ENCODE measurements at regions not wholly inside any gene's neighbourhood (a gene's known extent, or its start where the extent isn't known, plus 50 kb on each side); places are given as distances from the start of the nearest gene placed in this dataset.
"Not testable (repeated sequence)": the region's sequence is repeated elsewhere in the genome, so short reads cannot be mapped to it uniquely, and the experiment has no call there.

- DNase-seq = no peak
Measured at GRCh38 chr6:90885611-90886056, 298.8 kb upstream of the MAP3K7 start.

- not testable (repeated sequence) for DNase-seq
Measured at GRCh38 chr6:90885137-90885536, 298.3 kb upstream of the MAP3K7 start.

GRCh38 chr6:90877616-90878015 is 290.7 kb upstream of the MAP3K7 start:
- DNase-seq = no peak

GRCh38 chr6:90874931-90875330 is 288.1 kb upstream of the MAP3K7 start:
- no peak for DNase-seq

- DNase-seq = no peak
Measured at GRCh38 chr6:90872981-90873380, 286.1 kb upstream of the MAP3K7 start.

- DNase-seq = no peak
Measured at GRCh38 chr6:90870561-90870960, 283.7 kb upstream of the MAP3K7 start.

DNA sequence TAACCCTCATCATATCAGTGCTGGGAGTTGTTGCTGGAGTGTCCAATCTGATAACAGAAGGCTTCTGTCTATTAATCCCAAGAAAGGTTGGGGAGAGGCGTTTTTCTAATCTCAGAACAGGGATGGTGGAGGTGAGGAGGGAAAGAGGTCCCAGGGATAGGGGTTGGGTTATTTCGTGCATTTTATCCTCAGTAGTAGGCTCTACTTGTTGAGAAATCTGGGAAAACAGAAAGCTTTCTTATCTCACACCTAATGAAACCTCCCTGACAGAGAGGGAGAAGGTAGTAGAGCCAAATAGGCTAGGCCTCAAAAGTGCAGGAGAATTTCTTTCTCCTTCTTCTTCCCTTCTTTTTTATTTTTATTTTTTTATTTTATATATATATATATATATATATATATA is 281.8 kb upstream of the MAP3K7 start:
- DNase-seq = no peak

- no peak for DNase-seq
Measured at GRCh38 chr6:90868256-90868655, 281.4 kb upstream of the MAP3K7 start.

- no peak for DNase-seq
Measured at GRCh38 chr6:90865513-90865912, 278.6 kb upstream of the MAP3K7 start.

GRCh38 chr6:90863043-90863442 is 276.2 kb upstream of the MAP3K7 start:
- DNase-seq = no peak

DNA sequence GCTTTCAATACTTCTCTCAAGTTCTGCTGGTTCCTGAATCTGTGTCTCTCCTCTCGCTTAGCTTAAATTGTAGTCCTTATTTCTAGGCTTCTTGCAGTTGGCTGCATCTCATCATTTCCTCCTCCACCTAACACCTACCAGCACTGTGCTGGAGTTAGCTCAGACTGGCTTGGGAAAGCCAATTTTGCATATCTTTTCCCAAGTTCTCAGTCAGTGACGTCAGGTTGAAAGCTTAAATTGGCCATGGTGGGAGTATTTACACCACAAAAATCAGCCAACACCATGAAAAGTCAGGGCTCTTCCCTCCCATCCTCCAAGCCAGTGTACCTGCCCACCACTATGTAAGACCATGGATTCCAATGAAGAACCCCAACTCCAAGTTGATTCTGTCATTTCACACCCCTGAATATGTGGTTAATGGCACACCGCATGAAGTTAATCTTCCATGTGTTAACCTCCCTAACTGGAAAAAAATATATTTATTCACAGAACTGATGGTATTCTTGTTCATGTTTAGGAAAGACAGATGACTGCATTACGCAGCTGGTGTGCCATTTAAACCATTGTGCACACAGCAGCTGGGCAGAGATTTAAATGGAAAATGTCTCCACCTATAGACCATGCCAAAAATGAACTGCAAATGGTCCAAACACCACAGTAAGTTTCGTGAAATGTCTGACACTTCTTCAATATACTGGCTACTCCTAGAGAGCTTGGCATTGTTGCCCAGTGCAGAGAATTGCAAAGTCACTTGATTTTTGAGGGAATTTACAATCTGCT is 274.1 kb upstream of the MAP3K7 start:
- DNase-seq = no peak

GRCh38 chr6:90859612-90860011 is 272.7 kb upstream of the MAP3K7 start:
- DNase-seq = no peak

DNA sequence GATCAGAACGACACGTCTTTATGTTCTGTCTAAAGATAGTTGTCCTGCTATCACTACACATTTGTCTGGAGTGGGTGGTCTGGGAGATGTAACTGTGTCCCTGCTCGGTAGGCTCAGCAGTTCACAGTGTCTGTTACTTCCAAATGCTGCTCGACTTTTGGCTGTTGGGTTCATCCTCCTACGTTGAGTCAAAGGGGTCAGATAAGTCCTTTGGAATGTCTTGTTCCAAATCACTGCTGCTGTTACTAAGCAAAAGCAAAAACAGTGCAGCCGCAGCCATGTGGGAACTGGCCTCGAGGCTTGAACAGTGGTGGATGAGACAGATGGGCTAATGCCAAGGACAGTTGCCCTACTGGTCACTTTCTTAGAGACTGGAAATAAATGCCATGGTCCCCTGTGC is 272.2 kb upstream of the MAP3K7 start:
- no peak for DNase-seq

GRCh38 chr6:90849686-90850085 is 262.8 kb upstream of the MAP3K7 start:
- no peak for DNase-seq

- DNase-seq = no peak
Measured at GRCh38 chr6:90846824-90847223, 260.0 kb upstream of the MAP3K7 start.

- no peak for DNase-seq
Measured at GRCh38 chr6:90835596-90836212, 248.8 kb upstream of the MAP3K7 start.

DNA sequence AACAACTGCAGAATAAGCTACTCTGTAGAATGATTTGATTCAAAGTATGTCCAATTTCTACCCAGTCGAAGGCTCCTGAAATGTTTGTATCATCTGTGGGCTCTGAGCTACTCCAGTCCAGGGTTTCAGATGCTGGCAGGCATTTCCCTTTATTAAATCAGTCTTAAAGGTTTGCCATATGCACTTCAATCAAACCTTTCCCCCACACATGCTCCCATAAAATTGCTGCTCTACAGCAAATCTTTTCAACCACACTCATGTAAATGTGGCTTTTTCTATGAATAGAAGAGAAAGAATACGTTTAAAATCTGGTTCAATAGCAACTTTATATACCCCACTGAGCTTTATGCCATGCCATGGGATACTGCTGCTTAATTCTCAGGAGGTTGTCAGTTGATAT is 242.4 kb upstream of the MAP3K7 start:
- DNase-seq = no peak

DNA sequence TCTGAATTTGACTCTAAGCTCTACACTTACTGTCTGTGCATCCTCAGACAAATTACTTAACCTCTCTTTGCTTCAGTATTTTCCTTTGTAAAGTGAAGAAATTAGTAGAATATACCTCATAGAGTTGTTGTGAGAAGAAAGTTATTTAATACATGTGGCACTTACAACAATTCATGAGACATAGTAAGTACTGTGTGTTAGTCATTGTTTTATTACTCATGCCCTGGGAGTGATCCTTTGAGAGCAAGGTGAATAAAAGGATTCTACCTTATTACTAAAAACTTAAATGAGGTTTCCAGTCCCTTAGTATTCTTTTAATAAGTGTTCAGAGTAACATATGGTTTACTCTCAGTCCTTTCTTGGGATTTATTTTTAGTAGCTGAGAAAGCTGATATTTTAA is 233.6 kb upstream of the MAP3K7 start:
- no peak for DNase-seq

- no peak for DNase-seq
Measured at GRCh38 chr6:90819483-90819882, 232.6 kb upstream of the MAP3K7 start.

DNA sequence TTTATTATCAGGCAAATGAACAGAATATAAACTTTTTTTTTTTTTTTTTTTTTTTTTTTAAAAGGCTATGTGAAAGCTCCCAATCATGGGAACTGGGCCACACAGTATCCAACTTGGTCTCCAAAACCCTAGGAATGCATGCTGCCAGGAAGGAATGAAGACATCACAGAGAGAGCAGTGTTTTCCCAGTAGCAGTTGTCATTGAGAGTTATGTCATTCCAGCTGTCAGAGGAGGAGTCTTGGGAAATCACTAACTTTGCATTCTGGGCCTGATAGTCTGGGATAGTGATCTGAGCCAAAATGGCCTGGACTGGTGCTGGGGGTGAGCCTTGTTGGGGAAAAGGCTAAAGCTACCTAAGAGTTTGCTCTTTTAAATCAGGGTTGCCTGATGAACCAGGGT is 231.3 kb upstream of the MAP3K7 start:
- no peak for DNase-seq

GRCh38 chr6:90816764-90817163 is 229.9 kb upstream of the MAP3K7 start:
- no peak for DNase-seq

DNA sequence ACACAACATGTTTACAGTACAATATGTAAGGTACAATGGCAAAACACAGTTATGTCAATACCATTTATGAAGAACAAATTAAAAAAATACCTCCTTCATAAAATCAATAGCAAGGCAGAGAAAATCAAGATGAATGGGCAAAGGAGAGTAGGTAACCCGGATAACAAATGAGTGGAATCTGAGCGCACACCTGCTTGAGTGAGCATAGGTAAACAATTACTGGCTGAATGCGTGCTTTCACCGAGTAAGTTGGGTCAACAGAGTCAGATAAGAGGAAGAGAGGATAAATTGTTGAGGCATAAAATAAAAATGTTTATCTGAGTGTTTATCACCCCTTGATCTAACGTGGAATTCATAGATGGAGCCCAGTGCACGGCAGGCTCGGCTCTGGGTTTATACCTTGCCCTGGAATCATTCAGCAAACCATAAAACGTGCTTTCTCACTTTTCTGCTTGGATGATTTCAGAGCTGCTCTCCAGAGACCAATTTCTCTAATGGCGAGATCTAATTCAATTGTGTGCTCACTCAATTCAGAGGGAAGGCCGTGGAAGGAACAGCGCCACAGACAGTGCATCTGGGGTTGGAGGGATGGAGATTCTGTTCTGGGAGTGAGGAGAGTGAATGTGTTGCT is 224.8 kb upstream of the MAP3K7 start:
- DNase-seq = no peak

DNA sequence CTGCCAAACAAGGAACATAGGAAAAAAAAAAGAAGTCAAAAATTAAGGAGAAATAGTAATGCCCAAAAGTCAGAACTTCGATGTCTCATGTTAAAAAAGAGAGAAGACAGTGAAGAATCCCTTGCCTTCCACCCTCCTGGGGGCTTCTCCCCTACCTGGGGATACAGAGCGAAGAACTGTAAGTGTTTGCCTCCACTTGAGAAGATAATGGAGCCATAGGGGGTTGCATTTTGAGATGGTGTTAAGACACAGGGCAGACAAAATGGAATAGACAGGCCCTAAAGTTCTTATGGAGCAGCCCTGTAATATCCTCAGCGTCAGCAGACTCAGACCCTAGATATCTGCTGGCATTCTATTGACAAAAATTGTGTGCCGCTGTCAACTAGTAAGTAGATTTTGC is 222.2 kb upstream of the MAP3K7 start:
- DNase-seq = no peak

Data from activated CD4-positive, alpha-beta T cell treated with anti-CD3 and anti-CD28 coated beads, Interleukin-2, amount 50 U/mL, for 4 hours (primary cell).